A673 (cell line): ENCODE measurements at regions not wholly inside any gene's neighbourhood (a gene's known extent, or its start where the extent isn't known, plus 50 kb on each side); places are given as distances from the start of the nearest gene placed in this dataset.

Experiments
- BruUV-seq: library from RNA; stranded (reverse); fragments of 400-500 nt; replicated peaks from 2 replicates; lab custom pipeline; 2021; lab: Mats Ljungman, UMichigan
- CTCF ChIA-PET: fragments of 300-600 bp; sonication (Branson Sonifier 250); formaldehyde crosslinking; loops from one replicate; lab custom pipeline; 2022; ENCODE audit warnings: antibody characterized with exemption; lab: Charles Lee
- POLR2A ChIA-PET: fragments of 300-600 bp; sonication (Branson Sonifier 250); formaldehyde crosslinking; loops from one replicate; lab custom pipeline; 2022; ENCODE audit warnings: antibody characterized with exemption; ENCODE audit not compliant: low non-redundant PET; lab: Charles Lee
- DNase-seq: peaks from one replicate; pipeline ENCODE4 v3.0.0-alpha.2; 2015; ENCODE audit warnings: low spot score
- H3K27ac ChIP-seq: fragments of 200-600 bp; sonication (generic); 2 replicates; pipeline ENCODE4 v1.5.1; 2016; ENCODE audit warnings: mixed run types, low read depth, mild to moderate bottlenecking, mixed read lengths, antibody characterized with exemption, low read length; ENCODE audit not compliant: poor library complexity, severe bottlenecking
- H3K27me3 ChIP-seq: fragments of 200-600 bp; sonication (generic); replicated peaks from 2 replicates; pipeline ENCODE4 v1.6.1; 2017; ENCODE audit warnings: mixed run types, low read depth, mild to moderate bottlenecking, mixed read lengths, antibody characterized with exemption, low read length; ENCODE audit not compliant: insufficient read depth, poor library complexity
- H3K36me3 ChIP-seq: fragments of 200-600 bp; sonication (generic); 2 replicates; pipeline ENCODE4 v1.6.1; 2016; ENCODE audit warnings: mixed run types, mild to moderate bottlenecking, mixed read lengths, antibody characterized with exemption, low read length; ENCODE audit not compliant: insufficient read depth, poor library complexity, severe bottlenecking
- H3K4me1 ChIP-seq: fragments of 200-600 bp; sonication (generic); 2 replicates; pipeline ENCODE4 v1.6.1; 2017; ENCODE audit warnings: mixed run types, mild to moderate bottlenecking, mixed read lengths, antibody characterized with exemption, low read length; ENCODE audit not compliant: insufficient read depth, poor library complexity, severe bottlenecking
- H3K4me3 ChIP-seq: fragments of 200-600 bp; sonication (generic); 2 replicates; pipeline ENCODE4 v1.5.1; 2016; ENCODE audit warnings: low read depth, mixed run types, mild to moderate bottlenecking, mixed read lengths, low read length; ENCODE audit not compliant: poor library complexity, severe bottlenecking
- H3K9me3 ChIP-seq: fragments of 200-600 bp; sonication (generic); 2 replicates; pipeline ENCODE4 v1.6.1; 2016; ENCODE audit warnings: mixed run types, low read depth, mild to moderate bottlenecking, mixed read lengths, antibody characterized with exemption, low read length; ENCODE audit not compliant: poor library complexity, severe bottlenecking
- CTCF ChIP-seq: fragments of 300-800, 200-600 bp; sonication (generic); conservative IDR thresholded peaks from 2 replicates; pipeline ENCODE4 v1.5.1; 2017; ENCODE audit warnings: low read depth, mild to moderate bottlenecking, antibody characterized with exemption, low read length, moderate library complexity, mixed read lengths
- EZH2 ChIP-seq: fragments of 200-600 bp; sonication (generic); IDR thresholded peaks from 2 replicates; pipeline ENCODE4 v1.6.1; 2017; ENCODE audit warnings: borderline replicate concordance, low read depth, mild to moderate bottlenecking, mixed read lengths, antibody characterized with exemption, low read length; ENCODE audit not compliant: poor library complexity, severe bottlenecking
- intact Hi-C: fragments of 100-400 bp; cut with micrococcal nuclease; formaldehyde crosslinking; loops from one replicate; pipeline ENCODE4 v1.10.0; 2022; ENCODE audit not compliant: unreplicated experiment

GRCh38 chr14:57089901-57090300, 178.8 kb downstream of the EXOC5 start:
- ChIA-PET POLR2A (no interaction called here), CTCF (no interaction called here)
- H3K4me1 ChIP-seq: no peaks in the 10 kb centered on the region
- H3K27me3 ChIP-seq: no peaks in the 10 kb centered on the region
- BruUV-seq: no TSS peak
- no peak for TF ChIP-seq CTCF
- TF ChIP-seq EZH2: no peak
- peaks cover 4% of the 10 kb centered on the region for H3K9me3 ChIP-seq
- H3K36me3 ChIP-seq: no peaks in the 10 kb centered on the region
- no peak overlapping the region for H3K27ac ChIP-seq
- DNase-seq: no peak
- intact Hi-C loops: no loop called here
- no peak overlapping the region for H3K4me3 ChIP-seq

GRCh38 chr14:57087841-57088240, 180.9 kb downstream of the EXOC5 start:
- no peak for DNase-seq
- no peak for TF ChIP-seq CTCF
- TF ChIP-seq EZH2: no peak
- Histone ChIP-seq H3K27ac (no peak overlapping the region), H3K4me3 (no peak overlapping the region), H3K36me3 (no peaks in the 10 kb centered on the region), H3K4me1 (no peaks in the 10 kb centered on the region), H3K27me3 (no peaks in the 10 kb centered on the region), H3K9me3 (peaks cover 4% of the 10 kb centered on the region)
- ChIA-PET CTCF (no interaction called here), POLR2A (interaction anchor here (0.6 kb wide), 1 partner anchor 927 kb away, joined by 5 read pairs; no protein-coding TSS in a partner anchor)
- no TSS peak for BruUV-seq
- intact Hi-C loops: no loop called here

GRCh38 chr14:57086271-57087162, 182.2 kb downstream of the EXOC5 start:
- POLR2A ChIA-PET: no interaction called here
- CTCF ChIA-PET: interaction anchor here (0.6 kb wide), 1 partner anchor 114 kb away, joined by 6 read pairs; no protein-coding TSS in a partner anchor
- TF ChIP-seq CTCF (no peak), EZH2 (no peak)
- Histone ChIP-seq H3K27ac (no peak overlapping the region), H3K36me3 (no peaks in the 10 kb centered on the region), H3K4me1 (no peaks in the 10 kb centered on the region), H3K27me3 (no peaks in the 10 kb centered on the region), H3K4me3 (no peak overlapping the region), H3K9me3 (peaks cover 4% of the 10 kb centered on the region)
- no peak for DNase-seq
- BruUV-seq: no TSS peak
- intact Hi-C loops: no loop called here
